HG02943 (cell line): ENCODE measurements at regions not wholly inside any gene's neighbourhood (a gene's known extent, or its start where the extent isn't known, plus 50 kb on each side); places are given as distances from the start of the nearest gene placed in this dataset.
A peak's percentile ranks its signal among the peaks of the same experiment; 100 is the strongest.

Experiments
- ATAC-seq: cut with Tn5 transposase; IDR thresholded peaks from one replicate; pipeline ENCODE4 v1.9.1; 2021; ENCODE audit warnings: mild to moderate bottlenecking, low read depth, moderate library complexity; ENCODE audit not compliant: unreplicated experiment

- ATAC-seq, result no peak
Observed at GRCh38 chr3:59547874-59548273, 498.0 kb upstream of the CFAP20DC start.

- no peak for ATAC-seq
Observed at GRCh38 chr3:59546522-59546921, 496.7 kb upstream of the CFAP20DC start.

GRCh38 chr3:59545374-59545773, 495.5 kb upstream of the CFAP20DC start:
- no peak for ATAC-seq

GRCh38 chr3:59542276-59542675, 492.5 kb upstream of the CFAP20DC start:
- ATAC-seq, result no peak

- ATAC-seq, result peak; percentile 73
Observed at GRCh38 chr3:59540696-59541095, 490.9 kb upstream of the CFAP20DC start.

GRCh38 chr3:59540241-59540640, 490.4 kb upstream of the CFAP20DC start:
- peak; percentile 8 for ATAC-seq

GRCh38 chr3:59538753-59539432, 489.1 kb upstream of the CFAP20DC start:
- ATAC-seq, result no peak

GRCh38 chr3:59535791-59536221, 486.0 kb upstream of the CFAP20DC start:
- ATAC-seq, result no peak

GRCh38 chr3:59531994-59532393, 482.2 kb upstream of the CFAP20DC start:
- no peak for ATAC-seq

- no peak for ATAC-seq
Observed at GRCh38 chr3:59531066-59531745, 481.4 kb upstream of the CFAP20DC start.

GRCh38 chr3:59528251-59528650, 478.4 kb upstream of the CFAP20DC start:
- no peak for ATAC-seq

- ATAC-seq, result no peak
Observed at GRCh38 chr3:59527493-59527892, 477.7 kb upstream of the CFAP20DC start.

- no peak for ATAC-seq
Observed at GRCh38 chr3:59526999-59527398, 477.2 kb upstream of the CFAP20DC start.

GRCh38 chr3:59522550-59522949, 472.7 kb upstream of the CFAP20DC start:
- ATAC-seq, result no peak

- ATAC-seq, result no peak
Observed at GRCh38 chr3:59519094-59519493, 469.3 kb upstream of the CFAP20DC start.

- ATAC-seq, result no peak
Observed at GRCh38 chr3:59518283-59519055, 468.6 kb upstream of the CFAP20DC start.

- ATAC-seq, result no peak
Observed at GRCh38 chr3:59517388-59517787, 467.6 kb upstream of the CFAP20DC start.

GRCh38 chr3:59515966-59516365, 466.1 kb upstream of the CFAP20DC start:
- ATAC-seq, result no peak

- no peak for ATAC-seq
Observed at GRCh38 chr3:59514865-59515482, 465.1 kb upstream of the CFAP20DC start.

- no peak for ATAC-seq
Observed at GRCh38 chr3:59513570-59513969, 463.7 kb upstream of the CFAP20DC start.

GRCh38 chr3:59512066-59512465, 462.2 kb upstream of the CFAP20DC start:
- ATAC-seq, result no peak
